ENCODE measurements at regions not wholly inside any gene's neighbourhood (a gene's known extent, or its start where the extent isn't known, plus 50 kb on each side); places are given as distances from the start of the nearest gene placed in this dataset.

- TF ChIP-seq KDM3A (CRISPR knock-in tag; IDR thresholded peaks at IDR 0.05; ENCODE audit: low read depth) (no peak), ZNF484 (CRISPR knock-in tag; IDR thresholded peaks at IDR 0.05; ENCODE audit: borderline replicate concordance, low read depth) (no peak), THRA (CRISPR knock-in tag; IDR thresholded peaks at IDR 0.05; ENCODE audit: borderline replicate concordance) (no peak), ZNF577 (CRISPR knock-in tag; IDR thresholded peaks at IDR 0.05; ENCODE audit: borderline replicate concordance, low read depth) (no peak), MYPOP (CRISPR knock-in tag; IDR thresholded peaks at IDR 0.05) (no peak), ZBTB26 (CRISPR knock-in tag; IDR thresholded peaks at IDR 0.05; ENCODE audit: borderline replicate concordance) (no peak), HNF1A (IDR thresholded peaks at IDR 0.05; ENCODE audit: low read depth) (no peak), HNF1A (CRISPR knock-in tag; IDR thresholded peaks at IDR 0.05; ENCODE audit: borderline replicate concordance) (no peak), CHD4 (IDR thresholded peaks at IDR 0.05; ENCODE audit: borderline replicate concordance, low read length) (no peak), POLR2A (IDR thresholded peaks at IDR 0.05; ENCODE audit: insufficient read depth in 1 of 2, low read depth in 2 of 2, low read length in 2 of 2) (no peak), ZNF644 (CRISPR knock-in tag; IDR thresholded peaks at IDR 0.05; ENCODE audit: low read depth) (no peak), ZNF451 (CRISPR knock-in tag; IDR thresholded peaks at IDR 0.05) (no peak), ZNF256 (CRISPR knock-in tag; conservative IDR thresholded peaks at IDR 0.05) (no peak), DZIP1 (CRISPR knock-in tag; IDR thresholded peaks at IDR 0.05) (no peak)
These were observed 66.1 kb upstream of the FOXN2 start (continued) for GRCh38 chr2:48248251-48248933.
